MM.1S (cell line): ENCODE measurements at regions not wholly inside any gene's neighbourhood (a gene's known extent, or its start where the extent isn't known, plus 50 kb on each side); places are given as distances from the start of the nearest gene placed in this dataset.
A peak's percentile ranks its signal among the peaks of the same experiment; 100 is the strongest.

Experiments used
- DNase-seq: peaks from one replicate; pipeline ENCODE4 v3.0.0-alpha.2; 2015
- H2AFZ ChIP-seq: fragments of 300-600 bp; sonication (generic); 2 replicates; pipeline ENCODE4 v1.6.0; 2016; ENCODE audit warnings: antibody characterized with exemption, low read length
- H3F3A ChIP-seq: fragments of 300-600 bp; sonication (generic); 2 replicates; pipeline ENCODE4 v1.6.1; 2016; ENCODE audit warnings: mild to moderate bottlenecking, antibody characterized with exemption, low read length, moderate library complexity, mixed read lengths; ENCODE audit not compliant: insufficient read depth
- H3K27ac ChIP-seq: fragments of 300-600 bp; sonication (generic); 2 replicates; pipeline ENCODE4 v1.5.1; 2016; ENCODE audit warnings: mild to moderate bottlenecking, low read length
- H3K27me3 ChIP-seq: fragments of 300-600 bp; sonication (generic); replicated peaks from 2 replicates; pipeline ENCODE4 v1.6.0; 2016; ENCODE audit warnings: low read length; ENCODE audit not compliant: insufficient read depth
- H3K36me3 ChIP-seq: fragments of 300-600 bp; sonication (generic); replicated peaks from 2 replicates; pipeline ENCODE4 v1.6.1; 2016; ENCODE audit warnings: mild to moderate bottlenecking, low read length, mixed read lengths; ENCODE audit not compliant: insufficient read depth
- H3K4me1 ChIP-seq: fragments of 300-600 bp; sonication (generic); 2 replicates; pipeline ENCODE4 v1.6.1; 2016; ENCODE audit warnings: low read length, mixed read lengths
- H3K4me2 ChIP-seq: fragments of 300-600 bp; sonication (generic); 2 replicates; pipeline ENCODE4 v1.6.0; 2016; ENCODE audit warnings: low read depth, low read length
- H3K4me3 ChIP-seq: fragments of 300-600 bp; sonication (generic); 2 replicates; pipeline ENCODE4 v1.5.1; 2016; ENCODE audit warnings: low read length, mixed read lengths
- H3K79me2 ChIP-seq: fragments of 300-600 bp; sonication (generic); 2 replicates; pipeline ENCODE4 v1.6.1; 2016; ENCODE audit warnings: mixed run types, low read length, mixed read lengths
- H3K9ac ChIP-seq: fragments of 300-600 bp; sonication (generic); 2 replicates; pipeline ENCODE4 v1.6.1; 2016; ENCODE audit warnings: low read length, mixed read lengths
- H3K9me2 ChIP-seq: fragments of 300-600 bp; sonication (generic); replicated peaks from 2 replicates; pipeline ENCODE4 v1.6.1; 2016; ENCODE audit warnings: mild to moderate bottlenecking, low read length, mixed read lengths; ENCODE audit not compliant: insufficient read depth
- H3K9me3 ChIP-seq: fragments of 300-600 bp; sonication (generic); replicated peaks from 2 replicates; pipeline ENCODE4 v1.6.1; 2016; ENCODE audit warnings: mild to moderate bottlenecking, low read length, mixed read lengths; ENCODE audit not compliant: insufficient read depth
- H4K20me1 ChIP-seq: fragments of 300-600 bp; sonication (generic); 2 replicates; pipeline ENCODE4 v1.6.1; 2016; ENCODE audit warnings: mild to moderate bottlenecking, low read length, moderate library complexity, mixed read lengths; ENCODE audit not compliant: insufficient read depth
- EZH2 ChIP-seq: fragments of 300-600 bp; sonication (generic); optimal IDR thresholded peaks from 2 replicates; pipeline ENCODE3; 2017; ENCODE audit warnings: low read depth, mild to moderate bottlenecking, antibody characterized with exemption, low read length, mixed read lengths
- EZH2phosphoT487 ChIP-seq: fragments of 300-600 bp; sonication (generic); IDR thresholded peaks from 2 replicates; pipeline ENCODE4 v1.6.1; 2018; ENCODE audit warnings: antibody characterized with exemption, low read length
- TF ChIP-seq, protein P1 (sequence below): fragments of 300-600 bp; sonication (generic); IDR thresholded peaks from 2 replicates; pipeline ENCODE4 v1.5.1; 2016; ENCODE audit warnings: antibody characterized with exemption, low read length, mixed read lengths

DNA sequence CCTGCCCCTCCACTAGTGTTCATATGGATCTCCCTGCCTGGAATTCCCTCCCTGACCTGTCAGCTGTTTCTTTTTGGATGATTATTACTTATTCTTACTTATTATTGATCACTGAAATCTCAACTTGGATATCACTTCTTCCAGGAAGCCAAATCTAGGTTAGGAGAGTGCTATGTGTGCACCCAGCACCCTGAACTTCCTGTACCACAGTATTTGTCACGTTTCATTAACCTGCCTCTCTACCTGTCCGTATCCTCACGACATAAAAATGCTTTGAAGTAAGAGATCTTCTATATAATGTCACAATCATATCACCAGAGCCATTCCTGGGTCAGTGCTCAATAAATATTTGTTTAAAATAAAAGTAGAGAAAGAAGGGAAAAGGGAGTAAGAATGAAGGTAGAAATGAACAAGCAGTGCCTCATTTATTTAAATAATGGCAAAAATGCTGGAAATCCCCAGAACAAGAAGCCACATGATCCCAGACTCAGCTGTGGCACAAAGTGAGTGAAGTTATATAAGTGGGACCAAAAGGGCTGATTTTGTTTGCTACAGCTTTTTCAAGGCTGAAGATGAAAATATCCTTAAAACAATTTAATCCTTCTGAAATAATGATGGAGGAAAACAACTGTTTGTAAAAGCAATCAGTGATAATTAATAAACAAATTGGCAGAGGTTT, 88.0 kb upstream of the MANEA start:
- Histone ChIP-seq H3K9me2 (no peaks in the 10 kb centered on the region), H3K79me2 (no peaks in the 10 kb centered on the region), H3K36me3 (no peaks in the 10 kb centered on the region), H3K27ac (no peak overlapping the region), H4K20me1 (no peaks in the 10 kb centered on the region), H3F3A (no peaks in the 10 kb centered on the region), H3K4me1 (0 out of 2 replicates have a peak, but pooled peaks cover 4% of the 10 kb centered on the region), H3K4me3 (no peak overlapping the region), H2AFZ (no peak overlapping the region), H3K27me3 (no peaks in the 10 kb centered on the region), H3K9ac (no peak overlapping the region), H3K9me3 (no peaks in the 10 kb centered on the region), H3K4me2 (no peak overlapping the region)
- TF ChIP-seq EZH2phosphoT487: no peak
- DNase-seq: no peak

DNA sequence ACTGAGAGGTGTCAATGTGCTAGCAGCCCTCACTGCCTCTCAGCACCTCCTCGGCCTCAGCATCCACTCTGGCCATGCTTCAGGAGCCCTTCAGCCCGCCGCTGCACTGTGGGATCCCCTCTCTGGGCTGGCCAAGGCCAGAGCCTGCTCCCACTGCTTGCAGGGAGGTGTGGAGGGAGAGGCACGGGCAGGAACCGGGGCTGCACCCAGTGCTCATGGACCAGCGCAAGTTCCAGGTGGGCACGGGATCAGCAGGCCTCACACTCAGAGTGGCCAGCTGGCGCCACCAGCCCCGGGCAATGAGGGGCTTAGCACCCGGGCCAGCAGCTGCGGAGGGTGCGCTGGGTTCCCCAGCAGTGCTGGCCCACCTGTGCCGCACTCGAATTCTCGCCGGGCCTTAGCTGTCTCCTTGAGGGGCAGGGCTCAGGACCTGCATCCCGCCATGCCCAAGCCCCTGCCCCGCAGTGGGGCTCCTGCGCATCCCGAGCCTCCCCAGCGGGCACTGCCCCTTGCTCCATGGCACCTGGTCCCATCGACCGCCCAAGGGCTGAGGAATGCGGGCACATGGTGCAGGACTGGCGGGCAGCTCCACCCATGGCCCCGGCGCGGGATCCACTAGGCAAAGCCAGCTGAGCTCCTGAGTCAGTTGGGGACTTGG, 80.4 kb upstream of the MANEA start:
- no peaks in the 10 kb centered on the region for H3K27me3 ChIP-seq

DNA sequence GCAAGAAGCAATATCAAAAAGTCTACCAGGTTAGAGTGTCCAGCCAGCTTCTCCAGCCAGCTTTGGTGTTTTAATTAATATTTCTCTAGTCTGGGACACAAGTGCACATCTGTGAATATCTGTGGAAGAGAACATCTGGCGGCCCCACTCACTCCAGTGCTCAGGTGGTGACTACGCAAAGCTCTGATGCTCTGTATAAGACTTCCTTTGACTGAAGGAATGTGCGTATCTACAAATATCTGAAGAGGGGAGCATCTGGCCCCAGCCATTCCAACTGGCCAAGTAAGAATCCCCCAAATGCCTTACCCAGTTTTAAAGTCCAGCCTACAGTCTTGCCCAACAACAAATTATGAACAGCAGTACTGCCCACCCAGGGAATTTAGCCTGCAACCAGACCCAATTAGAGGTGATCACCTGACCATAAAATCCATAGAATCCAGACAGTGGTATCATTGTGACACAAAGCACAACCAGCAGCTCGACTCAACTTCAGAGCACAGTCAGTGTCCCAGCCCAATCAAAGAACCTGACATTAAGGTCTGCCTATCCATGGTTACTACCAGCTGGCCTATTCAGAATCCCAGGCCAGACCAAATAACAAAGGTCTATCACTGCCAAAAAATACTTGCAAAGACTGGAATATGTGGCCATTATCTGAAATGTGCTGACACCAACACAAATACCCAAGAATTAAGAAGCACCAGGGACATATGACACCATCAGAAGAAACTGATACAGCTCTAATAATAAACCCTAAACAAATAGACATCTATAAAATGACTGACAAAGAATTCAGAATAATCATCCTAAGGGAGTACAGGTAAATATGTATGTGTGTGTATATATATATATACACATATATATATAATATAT, 76.1 kb upstream of the MANEA start:
- Histone ChIP-seq H3K9me3 (no peaks in the 10 kb centered on the region), H3K79me2 (no peaks in the 10 kb centered on the region), H3K4me2 (no peak overlapping the region), H2AFZ (no peak overlapping the region), H3K27me3 (no peaks in the 10 kb centered on the region), H3K36me3 (no peaks in the 10 kb centered on the region), H3F3A (no peaks in the 10 kb centered on the region), H3K4me1 (no peaks in the 10 kb centered on the region), H3K4me3 (no peak overlapping the region), H3K9me2 (no peaks in the 10 kb centered on the region), H4K20me1 (no peaks in the 10 kb centered on the region), H3K27ac (no peak overlapping the region), H3K9ac (no peak overlapping the region)
- no peak for TF ChIP-seq EZH2
- TF ChIP-seq, protein P1, sequence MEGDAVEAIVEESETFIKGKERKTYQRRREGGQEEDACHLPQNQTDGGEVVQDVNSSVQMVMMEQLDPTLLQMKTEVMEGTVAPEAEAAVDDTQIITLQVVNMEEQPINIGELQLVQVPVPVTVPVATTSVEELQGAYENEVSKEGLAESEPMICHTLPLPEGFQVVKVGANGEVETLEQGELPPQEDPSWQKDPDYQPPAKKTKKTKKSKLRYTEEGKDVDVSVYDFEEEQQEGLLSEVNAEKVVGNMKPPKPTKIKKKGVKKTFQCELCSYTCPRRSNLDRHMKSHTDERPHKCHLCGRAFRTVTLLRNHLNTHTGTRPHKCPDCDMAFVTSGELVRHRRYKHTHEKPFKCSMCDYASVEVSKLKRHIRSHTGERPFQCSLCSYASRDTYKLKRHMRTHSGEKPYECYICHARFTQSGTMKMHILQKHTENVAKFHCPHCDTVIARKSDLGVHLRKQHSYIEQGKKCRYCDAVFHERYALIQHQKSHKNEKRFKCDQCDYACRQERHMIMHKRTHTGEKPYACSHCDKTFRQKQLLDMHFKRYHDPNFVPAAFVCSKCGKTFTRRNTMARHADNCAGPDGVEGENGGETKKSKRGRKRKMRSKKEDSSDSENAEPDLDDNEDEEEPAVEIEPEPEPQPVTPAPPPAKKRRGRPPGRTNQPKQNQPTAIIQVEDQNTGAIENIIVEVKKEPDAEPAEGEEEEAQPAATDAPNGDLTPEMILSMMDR: no peak
- no peak for TF ChIP-seq EZH2phosphoT487
- peak; percentile 6 for DNase-seq

More for the DNA sequence above, 80.4 kb upstream of the MANEA start:
- Histone ChIP-seq H3K27ac (no peak overlapping the region), H3K9ac (no peak overlapping the region), H3F3A (no peaks in the 10 kb centered on the region), H3K4me1 (no peaks in the 10 kb centered on the region), H2AFZ (no peak overlapping the region), H3K36me3 (no peaks in the 10 kb centered on the region), H3K9me2 (no peaks in the 10 kb centered on the region), H3K79me2 (no peaks in the 10 kb centered on the region), H4K20me1 (no peaks in the 10 kb centered on the region), H3K9me3 (no peaks in the 10 kb centered on the region), H3K4me2 (no peak overlapping the region), H3K4me3 (no peak overlapping the region)
- no peak for DNase-seq
- TF ChIP-seq, protein P1: no peak
- TF ChIP-seq EZH2phosphoT487 (no peak), EZH2 (no peak)
